GM21381 (cell line): ENCODE measurements at regions not wholly inside any gene's neighbourhood (a gene's known extent, or its start where the extent isn't known, plus 50 kb on each side); places are given as distances from the start of the nearest gene placed in this dataset.

Source experiments
- ATAC-seq: cut with Tn5 transposase; IDR thresholded peaks from one replicate; pipeline ENCODE4 v1.9.1; 2021; ENCODE audit warnings: mild to moderate bottlenecking, moderate library complexity; ENCODE audit not compliant: unreplicated experiment

- no peak for ATAC-seq
Observed at GRCh38 chrX:97763981-97764380, 880.3 kb downstream of the RPA4 start.

- ATAC-seq, result no peak
Observed at GRCh38 chrX:97766501-97767095, 882.9 kb downstream of the RPA4 start.

- no peak for ATAC-seq
Observed at GRCh38 chrX:97787311-97787710, 903.6 kb downstream of the RPA4 start.

- no peak for ATAC-seq
Observed at GRCh38 chrX:97787849-97788248, 904.1 kb downstream of the RPA4 start.

- ATAC-seq, result no peak
Observed at GRCh38 chrX:97790850-97791249, 907.1 kb downstream of the RPA4 start.

GRCh38 chrX:97797076-97797475 is 913.4 kb downstream of the RPA4 start:
- ATAC-seq, result no peak

- ATAC-seq, result no peak
Observed at GRCh38 chrX:97806238-97806637, 922.5 kb downstream of the RPA4 start.

- ATAC-seq, result no peak
Observed at GRCh38 chrX:97806946-97807345, 923.2 kb downstream of the RPA4 start.

GRCh38 chrX:97820170-97820569 is 936.5 kb downstream of the RPA4 start:
- no peak for ATAC-seq

GRCh38 chrX:97828471-97828870 is 944.8 kb downstream of the RPA4 start:
- ATAC-seq, result no peak

GRCh38 chrX:97835969-97836368 is 952.3 kb downstream of the RPA4 start:
- no peak for ATAC-seq

- ATAC-seq, result no peak
Observed at GRCh38 chrX:97841544-97842179, 958.0 kb downstream of the RPA4 start.

GRCh38 chrX:97842468-97843199 is 958.9 kb downstream of the RPA4 start:
- ATAC-seq, result no peak

GRCh38 chrX:97843200-97843811 is 959.6 kb downstream of the RPA4 start:
- ATAC-seq, result no peak

- no peak for ATAC-seq
Observed at GRCh38 chrX:97844161-97844560, 960.5 kb downstream of the RPA4 start.

GRCh38 chrX:97844943-97845342 is 961.2 kb downstream of the RPA4 start:
- no peak for ATAC-seq

GRCh38 chrX:97845451-97845850 is 961.7 kb downstream of the RPA4 start:
- ATAC-seq, result no peak

- no peak for ATAC-seq
Observed at GRCh38 chrX:97846228-97846627, 962.5 kb downstream of the RPA4 start.

GRCh38 chrX:97846718-97847237 is 963.1 kb downstream of the RPA4 start:
- ATAC-seq, result no peak

GRCh38 chrX:97847885-97848679 is 964.4 kb downstream of the RPA4 start:
- ATAC-seq, result no peak

GRCh38 chrX:97849951-97850350 is 966.2 kb downstream of the RPA4 start:
- no peak for ATAC-seq
